ENCODE measurements at regions not wholly inside any gene's neighbourhood (a gene's known extent, or its start where the extent isn't known, plus 50 kb on each side); places are given as distances from the start of the nearest gene placed in this dataset.

- no peak for DNase-seq
These were observed 53.6 kb upstream of the EPCAM start for GRCh38 chr2:47315475-47315874.

GRCh38 chr2:47313728-47314127 is 55.4 kb upstream of the EPCAM start:
- DNase-seq = no peak

- DNase-seq = no peak
These were observed 55.9 kb upstream of the EPCAM start for GRCh38 chr2:47313141-47313691.

GRCh38 chr2:47312491-47312850 is 56.6 kb upstream of the EPCAM start:
- no peak for DNase-seq

- no peak for DNase-seq
These were observed 57.2 kb upstream of the EPCAM start for GRCh38 chr2:47311764-47312490.

GRCh38 chr2:47310801-47311560 is 58.1 kb upstream of the EPCAM start:
- DNase-seq = no peak

- no peak for DNase-seq
These were observed 58.9 kb upstream of the EPCAM start for GRCh38 chr2:47309952-47310800.

- no peak for DNase-seq
These were observed 59.6 kb upstream of the EPCAM start for GRCh38 chr2:47309472-47309951.

- DNase-seq = no peak
These were observed 62.0 kb upstream of the EPCAM start for GRCh38 chr2:47307066-47307465.

GRCh38 chr2:47304654-47305053 is 64.5 kb upstream of the EPCAM start:
- no peak for DNase-seq

GRCh38 chr2:47303341-47304148 is 65.6 kb upstream of the EPCAM start:
- DNase-seq = no peak

GRCh38 chr2:47302308-47302707 is 66.8 kb upstream of the EPCAM start:
- DNase-seq = no peak

- no peak for DNase-seq
These were observed 67.4 kb upstream of the EPCAM start for GRCh38 chr2:47301731-47302130.

GRCh38 chr2:47301277-47301618 is 67.9 kb upstream of the EPCAM start:
- DNase-seq = no peak

- DNase-seq = no peak
These were observed 68.4 kb upstream of the EPCAM start for GRCh38 chr2:47300609-47301276.

GRCh38 chr2:47300081-47300480 is 69.0 kb upstream of the EPCAM start:
- DNase-seq = no peak

GRCh38 chr2:47299555-47299954 is 69.6 kb upstream of the EPCAM start:
- no peak for DNase-seq

- no peak for DNase-seq
These were observed 70.3 kb upstream of the EPCAM start for GRCh38 chr2:47298771-47299170.

GRCh38 chr2:47297767-47298425 is 71.2 kb upstream of the EPCAM start:
- DNase-seq = no peak

GRCh38 chr2:47295981-47296635 is 73.0 kb upstream of the EPCAM start:
- DNase-seq = no peak
